BJ (cell line): ENCODE measurements at regions not wholly inside any gene's neighbourhood (a gene's known extent, or its start where the extent isn't known, plus 50 kb on each side); places are given as distances from the start of the nearest gene placed in this dataset.

Experiments
- CTCF ChIA-PET: fragments of 350-600 bp; formaldehyde crosslinking; extraction: SDS; loops from one replicate; lab custom pipeline; 2021; ENCODE audit warnings: antibody characterized with exemption, inconsistent platforms; lab: Yijun Ruan, JAX
- POLR2A ChIA-PET: fragments of 300-600 bp; sonication (Branson Sonifier 250); formaldehyde crosslinking; extraction: SDS; loops from one replicate; lab custom pipeline; 2021; ENCODE audit warnings: antibody characterized with exemption; lab: Charles Lee
- DNase-seq: peaks from one replicate; pipeline ENCODE4 v3.0.0-alpha.2; 2011; ENCODE audit warnings: low read depth
- H3K27me3 ChIP-seq: 2 replicates; pipeline ENCODE4 v1.6.0; 2011; ENCODE audit warnings: low read length; ENCODE audit not compliant: control insufficient read depth, insufficient read depth
- H3K36me3 ChIP-seq: 2 replicates; pipeline ENCODE4 v1.5.1; 2011; ENCODE audit warnings: low read length; ENCODE audit not compliant: control insufficient read depth, insufficient read depth
- H3K4me3 ChIP-seq: 2 replicates; pipeline ENCODE4 v1.5.1; 2011; ENCODE audit warnings: low read depth, mild to moderate bottlenecking, control low read depth, low read length
- TF ChIP-seq, protein P1 (sequence below): IDR thresholded peaks from 2 replicates; pipeline ENCODE4 v1.5.1; 2011; ENCODE audit warnings: low read depth, mild to moderate bottlenecking, control low read depth, inconsistent platforms, low read length, moderate library complexity; ENCODE audit not compliant: insufficient read depth

GRCh38 chr7:86148501-86148900 lies 495.2 kb upstream of the GRM3 start:
- ChIA-PET POLR2A (no interaction called here), CTCF (no interaction called here)
- DNase-seq: no peak
- no peaks in the 10 kb centered on the region for H3K36me3 ChIP-seq
- no peaks in the 10 kb centered on the region for H3K27me3 ChIP-seq
- TF ChIP-seq, protein P1, sequence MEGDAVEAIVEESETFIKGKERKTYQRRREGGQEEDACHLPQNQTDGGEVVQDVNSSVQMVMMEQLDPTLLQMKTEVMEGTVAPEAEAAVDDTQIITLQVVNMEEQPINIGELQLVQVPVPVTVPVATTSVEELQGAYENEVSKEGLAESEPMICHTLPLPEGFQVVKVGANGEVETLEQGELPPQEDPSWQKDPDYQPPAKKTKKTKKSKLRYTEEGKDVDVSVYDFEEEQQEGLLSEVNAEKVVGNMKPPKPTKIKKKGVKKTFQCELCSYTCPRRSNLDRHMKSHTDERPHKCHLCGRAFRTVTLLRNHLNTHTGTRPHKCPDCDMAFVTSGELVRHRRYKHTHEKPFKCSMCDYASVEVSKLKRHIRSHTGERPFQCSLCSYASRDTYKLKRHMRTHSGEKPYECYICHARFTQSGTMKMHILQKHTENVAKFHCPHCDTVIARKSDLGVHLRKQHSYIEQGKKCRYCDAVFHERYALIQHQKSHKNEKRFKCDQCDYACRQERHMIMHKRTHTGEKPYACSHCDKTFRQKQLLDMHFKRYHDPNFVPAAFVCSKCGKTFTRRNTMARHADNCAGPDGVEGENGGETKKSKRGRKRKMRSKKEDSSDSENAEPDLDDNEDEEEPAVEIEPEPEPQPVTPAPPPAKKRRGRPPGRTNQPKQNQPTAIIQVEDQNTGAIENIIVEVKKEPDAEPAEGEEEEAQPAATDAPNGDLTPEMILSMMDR: no peak
- no peak overlapping the region for H3K4me3 ChIP-seq

GRCh38 chr7:86137343-86137742 lies 506.4 kb upstream of the GRM3 start:
- ChIA-PET CTCF (no interaction called here), POLR2A (no interaction called here)
- Histone ChIP-seq H3K27me3 (no peaks in the 10 kb centered on the region), H3K36me3 (no peaks in the 10 kb centered on the region), H3K4me3 (no peak overlapping the region)
- TF ChIP-seq, protein P1: no peak
- DNase-seq: no peak

DNA sequence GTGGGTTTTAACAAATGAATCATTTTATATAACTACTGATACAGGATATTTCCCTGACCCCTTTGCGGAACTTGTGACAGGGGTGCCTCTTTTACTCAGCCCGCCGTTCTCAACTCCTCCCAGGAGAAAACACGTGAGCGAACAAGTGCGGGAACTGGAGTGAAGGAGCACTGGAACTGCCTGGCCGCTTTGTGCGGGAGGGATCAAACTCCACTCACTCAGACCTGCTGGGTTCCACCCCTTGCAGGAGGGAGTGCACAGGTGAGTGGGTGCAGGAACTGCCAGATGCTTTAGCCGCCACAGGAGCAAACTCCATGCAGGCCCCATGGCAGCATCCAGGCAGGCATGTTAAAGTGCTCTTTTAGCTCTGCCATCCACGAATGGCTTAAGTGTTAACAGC lies 513.4 kb upstream of the GRM3 start:
- ChIA-PET POLR2A (no interaction called here), CTCF (no interaction called here)
- Histone ChIP-seq H3K36me3 (no peaks in the 10 kb centered on the region), H3K4me3 (no peak overlapping the region), H3K27me3 (no peaks in the 10 kb centered on the region)
- DNase-seq: no peak
- TF ChIP-seq, protein P1: no peak

GRCh38 chr7:86123476-86123875 lies 520.2 kb upstream of the GRM3 start:
- no peaks in the 10 kb centered on the region for H3K36me3 ChIP-seq
- no peak for DNase-seq
- CTCF ChIA-PET: no interaction called here
- POLR2A ChIA-PET: no interaction called here
- no peaks in the 10 kb centered on the region for H3K27me3 ChIP-seq
- H3K4me3 ChIP-seq: no peak overlapping the region
- TF ChIP-seq, protein P1: no peak

DNA sequence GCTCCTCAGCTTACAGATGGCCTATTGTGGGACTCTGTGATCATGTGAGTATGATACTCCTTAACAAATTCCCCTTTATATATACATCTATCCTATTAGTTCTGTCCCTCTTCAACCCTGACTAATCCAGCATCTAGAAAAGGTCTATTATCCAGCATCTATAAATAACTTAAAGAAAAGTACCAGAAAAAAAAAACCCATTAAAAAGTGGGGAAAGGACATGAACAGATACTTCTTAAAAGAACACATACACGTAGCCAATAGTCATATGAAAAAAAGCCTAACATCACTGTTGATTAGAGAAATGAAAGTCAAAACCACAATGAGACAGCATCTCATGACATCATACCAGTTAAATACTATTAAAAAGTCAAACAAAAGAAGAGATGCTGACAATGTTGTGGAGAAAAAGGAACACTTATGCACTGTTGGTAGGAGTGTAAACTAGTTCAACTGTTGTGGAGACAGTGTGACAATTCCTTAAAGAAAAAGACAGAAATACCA lies 549.5 kb upstream of the GRM3 start:
- no peaks in the 10 kb centered on the region for H3K36me3 ChIP-seq
- H3K4me3 ChIP-seq: no peak overlapping the region
- CTCF ChIA-PET: no interaction called here
- H3K27me3 ChIP-seq: no peaks in the 10 kb centered on the region
- TF ChIP-seq, protein P1: no peak
- no peak for DNase-seq
- POLR2A ChIA-PET: no interaction called here
